ENCODE measurements at regions not wholly inside any gene's neighbourhood (a gene's known extent, or its start where the extent isn't known, plus 50 kb on each side); places are given as distances from the start of the nearest gene placed in this dataset.
A peak's percentile ranks its signal among the peaks of the same experiment; 100 is the strongest.
"Not testable (repeated sequence)": the region's sequence is repeated elsewhere in the genome, so short reads cannot be mapped to it uniquely, and the experiment has no call there.

GRCh38 chr6:159395609-159396008 is 226.4 kb downstream of the FNDC1 start:
- no peak for DNase-seq

GRCh38 chr6:159392695-159393094 is 223.5 kb downstream of the FNDC1 start:
- not testable (repeated sequence) for DNase-seq

DNA sequence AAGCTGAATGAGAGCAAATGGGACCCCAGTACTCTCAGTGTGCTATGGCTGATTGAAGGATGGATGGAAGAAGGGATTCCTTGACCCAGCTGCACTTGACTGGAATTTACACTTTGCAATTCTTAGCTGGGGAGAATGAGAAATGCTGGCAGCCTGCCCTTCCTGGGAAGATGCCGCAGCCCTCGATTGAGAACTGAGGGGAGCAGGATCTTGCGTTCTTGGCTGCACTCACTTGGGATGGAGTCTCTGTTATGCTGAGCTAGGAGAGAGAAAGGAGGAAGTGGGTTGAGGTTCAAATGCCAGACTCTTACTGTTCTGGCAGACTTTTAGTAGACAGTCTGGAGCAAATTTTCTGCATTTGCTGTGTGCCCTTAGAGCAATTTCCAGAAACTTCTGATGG is 221.2 kb downstream of the FNDC1 start:
- peak; percentile 38 for DNase-seq

DNA sequence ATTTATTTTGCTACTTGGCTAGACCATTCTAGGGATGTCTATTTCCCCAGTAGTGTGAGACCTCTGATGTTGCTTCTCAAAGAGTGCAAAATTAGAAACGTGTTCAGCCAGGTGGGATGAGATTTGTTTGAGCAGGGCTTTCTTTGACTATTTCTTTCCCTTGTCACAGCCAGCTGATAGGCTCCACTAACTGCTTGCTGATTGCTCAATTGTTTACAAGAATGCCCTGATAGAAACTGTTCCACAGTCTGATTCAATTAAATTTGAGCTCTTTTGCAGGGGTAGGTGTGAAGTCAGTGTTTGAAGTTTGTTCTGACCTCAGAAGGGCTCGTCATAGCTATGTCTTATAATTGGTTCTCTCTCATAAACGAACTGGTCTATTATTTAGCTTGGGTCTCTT is 220.5 kb downstream of the FNDC1 start:
- DNase-seq: no peak

DNA sequence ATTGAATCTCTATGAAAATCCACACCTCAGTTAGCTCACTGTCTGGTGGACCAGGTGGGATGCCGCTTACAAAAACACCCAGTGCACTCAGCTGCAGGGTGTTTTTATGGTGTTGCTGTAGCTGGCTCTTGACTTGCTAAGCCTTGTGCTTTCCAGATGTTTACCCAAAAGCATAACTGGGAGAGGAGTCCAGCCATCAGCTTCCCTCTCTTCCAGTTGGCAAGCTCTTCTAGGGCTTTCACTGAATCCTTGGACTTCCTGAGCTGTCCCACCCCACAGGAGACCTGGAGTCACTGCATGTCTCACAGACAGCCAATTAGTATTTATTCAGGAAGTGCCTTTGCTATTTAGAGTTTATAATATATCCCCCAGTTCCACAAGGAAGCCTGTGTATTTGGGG is 210.9 kb downstream of the FNDC1 start:
- no peak for DNase-seq

GRCh38 chr6:159378411-159379328 is 209.5 kb downstream of the FNDC1 start:
- DNase-seq: no peak

- DNase-seq: peak; percentile 37
Observed at GRCh38 chr6:159376516-159377158, 207.4 kb downstream of the FNDC1 start.

DNA sequence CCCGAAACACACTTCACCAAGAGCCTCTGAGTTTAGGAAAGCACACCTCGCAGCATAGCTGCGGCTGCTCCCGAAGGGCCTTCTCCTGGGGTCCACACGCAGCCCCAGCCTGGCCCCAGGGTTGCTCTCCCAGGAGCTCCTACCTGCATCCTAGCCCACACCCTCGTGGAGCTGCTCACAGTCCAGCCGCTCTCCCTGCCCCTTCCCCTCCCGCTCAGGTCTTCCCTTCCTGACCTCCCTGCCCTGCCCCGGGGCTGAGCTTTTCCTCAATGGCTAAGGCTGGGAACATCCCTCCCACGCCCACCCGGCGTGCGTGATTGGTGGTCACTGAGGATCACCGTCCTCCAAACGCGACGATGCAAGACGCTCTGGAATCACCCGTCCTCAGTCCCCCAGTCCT is 205.8 kb downstream of the FNDC1 start:
- DNase-seq: no peak

DNA sequence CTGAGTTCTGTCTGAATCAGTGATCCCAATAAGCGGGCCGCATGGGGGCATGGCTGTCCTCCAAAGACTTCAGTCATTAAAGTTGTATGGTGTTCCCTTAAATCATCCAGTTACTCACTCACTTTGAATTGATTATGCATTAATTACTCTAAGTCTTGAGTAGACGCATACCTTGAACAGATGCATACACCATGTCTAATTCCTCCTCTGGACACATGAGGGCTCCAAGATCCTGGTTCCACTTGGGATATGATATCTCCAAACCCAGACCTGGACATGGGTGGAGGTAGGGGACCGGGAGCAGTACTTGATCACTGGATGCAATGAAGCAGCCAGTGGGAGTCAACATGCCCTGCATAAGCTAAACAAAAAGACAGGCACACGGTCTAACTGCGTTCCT is 204.5 kb downstream of the FNDC1 start:
- DNase-seq: no peak

- no peak for DNase-seq
Observed at GRCh38 chr6:159372333-159372732, 203.1 kb downstream of the FNDC1 start.

DNA sequence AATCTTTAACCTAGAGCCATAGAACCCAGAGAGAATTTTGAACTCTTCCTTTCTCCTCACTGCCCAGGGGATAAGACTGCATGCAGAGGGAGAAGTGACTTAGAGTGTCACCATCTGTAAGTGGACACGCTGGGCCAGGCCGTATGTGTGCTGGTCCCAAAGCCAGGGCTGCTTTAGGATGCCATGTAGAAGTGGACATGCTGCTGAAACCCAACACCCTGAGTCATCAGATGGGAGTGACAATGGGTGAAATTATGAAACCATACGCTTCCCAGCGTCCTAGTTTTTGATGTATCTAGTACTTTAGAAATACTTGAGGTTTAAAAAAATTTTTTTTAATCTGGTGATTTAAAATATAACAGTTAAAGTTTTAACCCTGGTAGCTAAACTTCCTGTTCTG is 191.1 kb downstream of the FNDC1 start:
- no peak for DNase-seq

DNA sequence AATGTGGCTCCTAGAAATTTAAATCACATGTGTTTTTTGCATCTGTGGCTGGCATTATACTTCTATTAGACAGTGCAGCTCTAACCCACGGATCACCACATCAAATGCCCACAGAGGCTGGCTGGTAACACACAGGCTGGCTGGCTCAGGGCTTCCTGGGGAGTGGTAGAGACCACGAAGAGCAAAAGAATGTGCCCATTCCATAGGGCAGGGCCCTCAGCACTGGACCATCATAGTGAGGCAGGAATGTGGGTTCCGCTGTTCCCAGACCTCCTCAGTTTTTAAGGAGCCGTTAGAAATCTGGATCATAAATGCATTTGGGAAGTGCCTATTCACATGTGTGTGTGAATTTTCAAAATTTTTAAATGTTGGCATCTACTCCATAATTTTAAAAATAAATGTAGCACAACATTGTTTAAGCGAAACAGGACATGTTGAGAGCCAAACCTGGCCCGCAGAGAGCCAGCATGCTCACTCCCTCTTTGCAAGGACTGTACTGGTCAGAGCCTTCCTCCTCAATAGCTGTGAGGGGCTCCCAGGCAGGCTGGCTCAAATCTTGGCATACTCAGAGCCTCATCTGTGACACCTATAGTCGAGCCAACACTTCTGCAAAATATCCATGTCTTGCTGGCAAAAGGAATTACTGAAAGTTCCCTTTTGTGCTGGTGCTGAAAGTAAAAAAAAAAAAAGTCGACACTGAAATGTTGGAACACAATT is 190.5 kb downstream of the FNDC1 start:
- no peak for DNase-seq

GRCh38 chr6:159358562-159358961 is 189.4 kb downstream of the FNDC1 start:
- DNase-seq: no peak

DNA sequence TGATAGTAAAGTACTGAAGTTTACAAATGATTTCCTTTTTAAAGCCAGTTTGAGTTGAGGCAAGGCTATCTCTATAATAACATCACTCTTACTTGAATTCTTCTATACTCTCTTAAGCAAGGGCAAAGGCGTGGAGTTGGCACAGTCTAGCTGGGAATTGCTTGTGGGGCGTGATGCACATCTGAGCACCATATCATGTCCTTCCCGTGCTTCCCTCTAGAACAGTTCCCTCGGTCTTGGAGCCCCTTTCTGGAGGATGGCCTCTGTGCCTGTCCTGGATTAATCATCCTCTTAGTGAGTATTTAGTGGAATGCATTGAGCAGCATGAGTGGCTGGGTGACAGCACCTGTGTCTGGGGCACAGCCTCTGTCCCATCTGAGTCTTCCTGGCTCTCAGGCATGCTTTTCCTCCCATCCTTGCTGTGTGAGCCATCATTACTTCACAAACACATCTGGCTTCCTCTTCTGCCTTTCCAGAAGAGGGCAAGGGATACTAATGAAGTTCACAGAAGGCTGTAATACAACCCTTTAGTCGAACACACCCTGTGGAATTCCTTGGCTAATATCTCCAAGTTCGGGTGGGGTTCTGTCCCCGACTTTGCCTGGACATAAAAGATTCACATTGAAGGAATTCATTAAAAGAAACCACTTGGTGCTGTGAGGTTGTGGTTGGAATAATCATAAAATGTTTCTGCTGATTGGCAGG is 188.2 kb downstream of the FNDC1 start:
- DNase-seq: no peak

DNA sequence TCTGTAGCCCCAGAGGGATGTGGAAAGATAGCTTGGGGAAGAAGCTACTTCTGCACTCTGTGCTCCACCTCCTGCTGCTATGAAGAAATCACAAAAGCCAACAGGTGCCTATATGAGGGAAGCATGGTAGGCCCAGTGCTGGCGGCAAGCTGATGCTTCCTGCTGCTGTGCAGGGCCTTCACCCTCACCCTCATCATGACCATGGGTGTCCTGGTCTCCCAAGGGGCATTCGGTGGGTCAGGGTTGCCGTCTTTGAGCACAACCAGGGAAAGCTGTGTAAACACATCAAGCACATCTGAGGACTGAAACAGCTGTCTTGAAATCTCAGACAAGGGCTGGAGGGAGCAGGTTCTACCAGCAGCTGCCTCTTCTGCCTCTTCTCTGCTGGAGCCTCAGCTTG is 184.0 kb downstream of the FNDC1 start:
- DNase-seq: no peak

- no peak for DNase-seq
Observed at GRCh38 chr6:159351707-159352106, 182.5 kb downstream of the FNDC1 start.

DNA sequence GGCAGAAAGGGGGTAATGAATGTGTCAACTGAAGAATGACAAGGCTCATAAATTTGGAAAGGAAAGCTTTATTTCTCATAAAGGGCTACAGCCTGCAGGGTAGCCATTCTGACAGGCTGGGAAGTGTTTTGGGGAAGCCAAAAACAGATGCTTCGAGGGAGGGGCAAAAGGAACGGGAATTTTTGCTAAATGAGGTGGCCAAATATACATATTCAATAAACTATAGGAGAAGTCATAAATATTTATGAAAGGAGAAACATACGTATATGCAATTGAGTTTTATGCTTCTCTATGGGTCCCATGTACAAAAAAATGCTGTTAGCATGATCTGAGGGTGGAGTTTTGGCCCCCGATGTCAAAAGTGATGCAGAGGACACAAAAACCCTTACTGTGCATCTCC is 180.7 kb downstream of the FNDC1 start:
- no peak for DNase-seq

DNA sequence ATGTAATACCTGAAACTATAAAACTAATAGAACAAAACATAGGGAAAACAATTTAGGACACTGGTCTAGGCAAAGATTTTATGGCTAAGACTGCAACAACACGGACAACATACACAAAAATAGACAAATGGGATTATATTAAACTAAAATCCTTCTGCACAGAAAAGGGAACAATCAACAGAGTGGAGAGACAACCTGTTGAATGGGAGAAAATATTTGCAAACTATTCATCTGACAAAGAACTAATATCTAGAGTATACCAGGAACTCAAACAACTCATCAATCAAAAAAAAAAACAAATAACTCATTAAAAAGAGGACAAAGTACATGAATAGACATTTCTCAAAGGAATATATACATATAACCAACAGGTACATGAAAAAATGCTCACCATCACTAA is 174.5 kb downstream of the FNDC1 start:
- DNase-seq: no peak

- DNase-seq: no peak
Observed at GRCh38 chr6:159342146-159342545, 172.9 kb downstream of the FNDC1 start.

DNA sequence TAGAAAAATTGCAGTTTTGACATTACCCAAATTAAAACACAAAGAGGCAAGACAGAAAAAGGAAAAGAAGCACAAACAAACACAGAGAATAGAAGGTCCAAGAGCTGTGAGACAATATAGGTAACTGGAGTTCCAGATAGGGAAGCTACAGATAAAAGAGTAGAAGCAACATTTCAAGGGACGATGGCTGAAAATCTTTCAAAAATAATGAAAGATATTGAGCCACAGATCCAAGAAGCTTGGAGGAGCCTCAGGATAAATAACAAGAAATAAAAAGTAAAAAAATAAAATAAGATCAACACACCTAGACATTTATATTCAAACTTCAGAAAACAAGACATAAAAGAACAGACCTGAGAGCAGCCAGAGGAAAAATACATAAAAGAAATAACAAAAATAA is 164.9 kb downstream of the FNDC1 start:
- DNase-seq: no peak

- no peak for DNase-seq
Observed at GRCh38 chr6:159331451-159331850, 162.3 kb downstream of the FNDC1 start.

DNA sequence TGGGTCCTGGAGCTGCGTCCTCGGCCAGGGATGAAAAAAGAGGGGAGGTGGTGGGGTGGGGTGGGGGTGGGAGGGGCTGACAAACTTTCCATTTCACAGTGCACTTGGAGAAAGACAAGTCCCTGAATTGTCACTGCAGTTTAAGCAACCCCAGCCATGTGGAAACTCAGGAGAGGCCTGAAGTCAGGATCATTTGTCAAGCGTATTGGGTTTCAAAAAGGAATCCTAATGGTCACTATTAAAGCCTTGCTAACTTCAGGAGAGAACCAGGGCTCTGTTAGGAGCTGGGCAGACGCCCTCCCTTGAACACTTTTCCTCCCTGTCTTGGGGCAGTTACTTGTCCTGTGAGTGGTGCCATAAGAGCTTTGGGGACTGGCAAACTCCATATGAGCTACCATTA is 159.9 kb downstream of the FNDC1 start:
- no peak for DNase-seq

DNA sequence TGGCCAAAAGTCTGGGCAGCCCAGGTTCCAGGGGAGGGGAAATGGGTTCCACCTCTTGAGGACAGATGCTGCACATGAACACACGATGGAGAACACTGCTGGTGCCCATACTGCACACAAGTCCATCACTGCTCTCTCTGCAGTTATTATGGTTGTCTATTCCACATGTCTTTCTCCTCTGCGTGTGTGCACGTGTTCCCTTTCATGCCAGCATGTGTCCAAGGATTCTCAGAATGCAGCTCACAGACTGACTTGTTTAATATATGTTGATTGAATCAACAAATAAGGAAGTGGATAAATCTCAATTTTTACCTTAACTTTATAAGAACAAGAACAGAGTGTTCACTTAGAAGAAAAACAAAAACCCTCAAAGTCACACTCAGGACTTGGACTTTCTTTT is 158.9 kb downstream of the FNDC1 start:
- no peak for DNase-seq
